Parathyroid adenoma (tissue), 2 donors: ENCODE measurements at regions not wholly inside any gene's neighbourhood (a gene's known extent, or its start where the extent isn't known, plus 50 kb on each side); places are given as distances from the start of the nearest gene placed in this dataset.

Source experiments
- H2AFZ ChIP-seq: fragments of 300-600 bp; sonication (generic); one replicate; pipeline ENCODE4 v1.7.0; 2017; ENCODE audit warnings: antibody characterized with exemption, mild to moderate bottlenecking
- H3K27ac ChIP-seq: fragments of 300-600 bp; sonication (generic); one replicate; pipeline ENCODE4 v1.7.0; 2017
- H3K27me3 ChIP-seq: fragments of 300-600 bp; sonication (generic); one replicate; pipeline ENCODE4 v1.7.0; 2017; ENCODE audit warnings: low read length; ENCODE audit not compliant: control insufficient read depth, insufficient read depth
- H3K36me3 ChIP-seq: fragments of 300-600 bp; sonication (generic); one replicate; pipeline ENCODE4 v1.7.0; 2017; ENCODE audit warnings: low read length; ENCODE audit not compliant: control insufficient read depth, insufficient read depth
- H3K4me1 ChIP-seq: fragments of 300-600 bp; sonication (generic); one replicate; pipeline ENCODE4 v1.7.0; 2017; ENCODE audit warnings: control low read depth
- H3K4me2 ChIP-seq: fragments of 300-600 bp; sonication (generic); one replicate; pipeline ENCODE4 v1.7.0; 2017; ENCODE audit warnings: low read length
- H3K4me3 ChIP-seq: fragments of 300-600 bp; sonication (generic); one replicate; pipeline ENCODE4 v1.7.0; 2017; ENCODE audit warnings: low read depth, low read length
- H3K79me2 ChIP-seq: fragments of 300-600 bp; sonication (generic); one replicate; pipeline ENCODE4 v1.7.0; 2017; ENCODE audit warnings: control low read depth
- H3K9ac ChIP-seq: fragments of 300-600 bp; sonication (generic); one replicate; pipeline ENCODE4 v1.7.0; 2017; ENCODE audit warnings: mild to moderate bottlenecking
- H3K9me3 ChIP-seq: fragments of 300-600 bp; sonication (generic); one replicate; pipeline ENCODE4 v1.7.0; 2017; ENCODE audit warnings: low read length; ENCODE audit not compliant: control insufficient read depth
- CTCF ChIP-seq: fragments of 300-600 bp; sonication (generic); IDR thresholded peaks from one replicate; pipeline ENCODE4 v1.7.0; 2017; ENCODE audit warnings: antibody characterized with exemption, mild to moderate bottlenecking
- donor health status: primary hyperparathyroidism.

- H3K4me3 ChIP-seq: no peak overlapping the region
Measured at GRCh38 chr2:188119112-188119838, 172.4 kb upstream of the GULP1 start.

GRCh38 chr2:188122985-188123384, 168.7 kb upstream of the GULP1 start:
- Histone ChIP-seq H3K4me3 (no peak overlapping the region), H3K9ac (no peak overlapping the region), H3K27ac (no peak overlapping the region), H3K27me3 (no peaks in the 10 kb centered on the region), H3K9me3 (no peaks in the 10 kb centered on the region), H2AFZ (no peak overlapping the region), H3K4me1 (no peaks in the 10 kb centered on the region), H3K36me3 (no peaks in the 10 kb centered on the region), H3K79me2 (no peaks in the 10 kb centered on the region), H3K4me2 (no peak overlapping the region)
- no peak for TF ChIP-seq CTCF

More at GRCh38 chr2:188119112-188119838, 172.4 kb upstream of the GULP1 start:
- no peak overlapping the region for H3K27ac ChIP-seq
- no peaks in the 10 kb centered on the region for H3K79me2 ChIP-seq
- H3K4me1 ChIP-seq: no peaks in the 10 kb centered on the region
- H3K9me3 ChIP-seq: no peaks in the 10 kb centered on the region
- H3K27me3 ChIP-seq: no peaks in the 10 kb centered on the region
- H2AFZ ChIP-seq: no peak overlapping the region
- no peak overlapping the region for H3K9ac ChIP-seq
- no peaks in the 10 kb centered on the region for H3K36me3 ChIP-seq
- TF ChIP-seq CTCF: no peak
- no peak overlapping the region for H3K4me2 ChIP-seq

- Histone ChIP-seq H3K79me2 (no peaks in the 10 kb centered on the region), H3K27me3 (no peaks in the 10 kb centered on the region), H3K27ac (no peak overlapping the region), H3K9me3 (no peaks in the 10 kb centered on the region), H3K4me2 (no peak overlapping the region), H3K4me3 (no peak overlapping the region), H3K9ac (no peak overlapping the region), H2AFZ (no peak overlapping the region), H3K36me3 (no peaks in the 10 kb centered on the region), H3K4me1 (no peaks in the 10 kb centered on the region)
- TF ChIP-seq CTCF: no peak
Measured at GRCh38 chr2:188129677-188130076, 162.0 kb upstream of the GULP1 start.

- no peak overlapping the region for H3K4me3 ChIP-seq
- no peak overlapping the region for H3K4me2 ChIP-seq
- H3K79me2 ChIP-seq: no peaks in the 10 kb centered on the region
- no peak overlapping the region for H3K9ac ChIP-seq
- H3K4me1 ChIP-seq: no peaks in the 10 kb centered on the region
- no peaks in the 10 kb centered on the region for H3K27me3 ChIP-seq
- no peak for TF ChIP-seq CTCF
- H3K27ac ChIP-seq: no peak overlapping the region
- H3K36me3 ChIP-seq: no peaks in the 10 kb centered on the region
- no peak overlapping the region for H2AFZ ChIP-seq
- no peaks in the 10 kb centered on the region for H3K9me3 ChIP-seq
Measured at GRCh38 chr2:188130317-188130716, 161.4 kb upstream of the GULP1 start.

GRCh38 chr2:188131281-188131680, 160.4 kb upstream of the GULP1 start:
- H3K27me3 ChIP-seq: no peaks in the 10 kb centered on the region
- no peak overlapping the region for H3K9ac ChIP-seq
- no peaks in the 10 kb centered on the region for H3K4me1 ChIP-seq
- H3K9me3 ChIP-seq: no peaks in the 10 kb centered on the region
- TF ChIP-seq CTCF: no peak
- no peaks in the 10 kb centered on the region for H3K36me3 ChIP-seq
- no peak overlapping the region for H3K4me2 ChIP-seq
- H3K27ac ChIP-seq: no peak overlapping the region
- no peaks in the 10 kb centered on the region for H3K79me2 ChIP-seq
- H3K4me3 ChIP-seq: no peak overlapping the region
- H2AFZ ChIP-seq: no peak overlapping the region
